Pancreas (tissue), 10 donors: ENCODE measurements at regions not wholly inside any gene's neighbourhood (a gene's known extent, or its start where the extent isn't known, plus 50 kb on each side); places are given as distances from the start of the nearest gene placed in this dataset.
"Not testable (repeated sequence)": the region's sequence is repeated elsewhere in the genome, so short reads cannot be mapped to it uniquely, and the experiment has no call there.

Experiments
- ATAC-seq, 4 donors: fragments of 200-7000 bp; cut with Tn5 transposase; one replicate each; pipeline versions ENCODE4 v1.8.0 to v1.9.1; 2020; ENCODE audit warnings: mild to moderate bottlenecking in 4 of 4, moderate library complexity in 4 of 4
- DNase-seq, 6 donors: peaks; one replicate each; pipeline ENCODE4 v3.0.0-alpha.2; 2020
- FAIRE-seq: peaks from 2 replicates; lab custom pipeline; 2012; peaks lifted over from hg19 to GRCh38; lab: Jason Lieb, UNC
- H3K27ac ChIP-seq, 4 donors: fragments of 200-600 bp; sonication (generic); 1 replicate in 3 of 4; 2 replicates in 1 of 4; pipeline versions ENCODE4 v1.5.0 to v1.8.0; 2020
- H3K27me3 ChIP-seq, 4 donors: fragments of 200-600 bp; one replicate each; pipeline ENCODE4 v1.8.0; 2021
- H3K36me3 ChIP-seq, 3 donors: fragments of 200-600 bp; sonication (generic) in 1 of 3; one replicate each; pipeline versions ENCODE4 v1.5.0 to v1.8.0; 2020 to 2021
- H3K4me1 ChIP-seq, 3 donors: fragments of 200-600 bp; one replicate each; pipeline ENCODE4 v1.8.0; 2021
- H3K4me3 ChIP-seq, 4 donors: fragments of 200-600 bp; sonication (generic) in 2 of 4; one replicate each; pipeline versions ENCODE4 v1.5.0 to v1.8.0; 2020 to 2021
- H3K9me3 ChIP-seq, 4 donors: fragments of 200-600 bp; one replicate each; pipeline ENCODE4 v1.8.0; 2021
- CTCF ChIP-seq, 4 donors: fragments of 200-600 bp; sonication (generic) in 3 of 4; IDR thresholded peaks; one replicate each; pipeline versions ENCODE4 v1.5.0 to v1.8.0; 2021; ENCODE audit warnings: antibody characterized with exemption in 4 of 4
- WGBS, 2 donors: extraction: QIAGEN DNeasy Blood & Tissue Kit; methylation state at CpG; one replicate each; pipeline ENCODE4 v1.1.7; 2013; 5-methylcytosine and 5-hydroxymethylcytosine counted together
- intact Hi-C, 3 donors: fragments of 100-400 bp; cut with DNase I; formaldehyde crosslinking; loops; one replicate each; pipeline versions ENCODE4 v1.11.1 to v1.14.2; 2022
- donor health status: healthy with polysubstance abuse.
- donor health status: DM: no; HTN: no; CAD: no; lungs with moderate emphysema.
- donor health status: DM: no; HTN: no; CAD: no.
- donor health status: control.
- donor health status: control.
- donor health status: Bipolar disorder and iron deficiency.
- donor health status: DM: yes; HTN: yes; CAD: no.
- donor health status: DM: no; HTN: no; CAD: no.
- donor health status: DM: no; HTN: no; CAD: no.
- donor health status: DM: yes; HTN: yes; CAD: no.

GRCh38 chr10:38209332-38209731 lies 115.2 kb downstream of the ZNF37A start:
- intact Hi-C loops: no loop called here
- 35 to 47% methylated on average over 4 of the region's 4 CpGs for WGBS, 2 donors
- FAIRE-seq: no peak

GRCh38 chr10:38209748-38210147 lies 115.6 kb downstream of the ZNF37A start:
- ATAC-seq, DNase-seq, H3K36me3 ChIP-seq, H3K4me3 ChIP-seq, H3K27ac ChIP-seq, FAIRE-seq, H3K27me3 ChIP-seq, H3K4me1 ChIP-seq, intact Hi-C loops, H3K9me3 ChIP-seq: not testable (repeated sequence)

More at GRCh38 chr10:38209332-38209731, 115.2 kb downstream of the ZNF37A start:
- no peaks in the 10 kb centered on the region for H3K4me1 ChIP-seq
- no peaks in the 10 kb centered on the region for H3K36me3 ChIP-seq
- no peak overlapping the region for H3K4me3 ChIP-seq
- no peak for TF ChIP-seq CTCF (IDR thresholded peaks at IDR 0.05)
- ATAC-seq (no peak), DNase-seq (no peak)
- H3K27ac ChIP-seq: no peak overlapping the region
- H3K9me3 ChIP-seq: no peaks in the 10 kb centered on the region
- H3K27me3 ChIP-seq: no peaks in the 10 kb centered on the region

GRCh38 chr10:38212460-38212859 lies 118.3 kb downstream of the ZNF37A start:
- DNase-seq: no peak
- 55 to 61% methylated on average over 1 of the region's 1 CpG for WGBS, 2 donors
- Histone ChIP-seq H3K4me3 (no peak overlapping the region), H3K4me1 (no peaks in the 10 kb centered on the region), H3K27ac (no peak overlapping the region), H3K27me3 (no peaks in the 10 kb centered on the region), H3K36me3 (no peaks in the 10 kb centered on the region), H3K9me3 (no peaks in the 10 kb centered on the region)
- intact Hi-C loops: no loop called here
- no peak for TF ChIP-seq CTCF (IDR thresholded peaks at IDR 0.05)
- ATAC-seq: no peak
- FAIRE-seq: no peak

- no peak for ATAC-seq
- WGBS, 2 donors: 45 to 67% methylated on average over 2 of the region's 2 CpGs
- no peak for TF ChIP-seq CTCF (IDR thresholded peaks at IDR 0.05)
- no peaks in the 10 kb centered on the region for H3K27me3 ChIP-seq
- no peak for FAIRE-seq
- H3K36me3 ChIP-seq: no peaks in the 10 kb centered on the region
- H3K4me3 ChIP-seq: no peak overlapping the region
- no peaks in the 10 kb centered on the region for H3K4me1 ChIP-seq
- intact Hi-C loops: no loop called here
- no peak for DNase-seq
- H3K27ac ChIP-seq: no peak overlapping the region
- no peaks in the 10 kb centered on the region for H3K9me3 ChIP-seq
Measured at GRCh38 chr10:38226385-38226784, 132.2 kb downstream of the ZNF37A start.

- ATAC-seq: no peak
- 81 to 88% methylated on average over 2 of the region's 2 CpGs for WGBS, 2 donors
- TF ChIP-seq CTCF (IDR thresholded peaks at IDR 0.05): no peak
- intact Hi-C loops: no loop called here
- Histone ChIP-seq H3K4me1 (no peaks in the 10 kb centered on the region), H3K4me3 (no peak overlapping the region), H3K27ac (no peak overlapping the region), H3K36me3 (no peaks in the 10 kb centered on the region), H3K9me3 (no peaks in the 10 kb centered on the region), H3K27me3 (no peaks in the 10 kb centered on the region)
- no peak for DNase-seq
- FAIRE-seq: no peak
Measured at GRCh38 chr10:38228394-38228793, 134.3 kb downstream of the ZNF37A start.

GRCh38 chr10:38238479-38238878 lies 144.3 kb downstream of the ZNF37A start:
- not testable (repeated sequence) for FAIRE-seq, DNase-seq, H3K4me1 ChIP-seq

GRCh38 chr10:38242061-38242649 lies 148.0 kb downstream of the ZNF37A start:
- H3K27ac ChIP-seq, H3K27me3 ChIP-seq, DNase-seq, FAIRE-seq, H3K4me1 ChIP-seq, ATAC-seq, H3K9me3 ChIP-seq, intact Hi-C loops, H3K4me3 ChIP-seq, H3K36me3 ChIP-seq: not testable (repeated sequence)
- 19 to 29% methylated on average over 2 of the region's 2 CpGs for WGBS, 2 donors

More at GRCh38 chr10:38238479-38238878, 144.3 kb downstream of the ZNF37A start:
- WGBS, 2 donors: 40 to 47% methylated on average over 2 of the region's 2 CpGs
- H3K27ac ChIP-seq, H3K9me3 ChIP-seq, H3K27me3 ChIP-seq, ATAC-seq, intact Hi-C loops, H3K36me3 ChIP-seq, H3K4me3 ChIP-seq: not testable (repeated sequence)

GRCh38 chr10:38248113-38248512 lies 154.0 kb downstream of the ZNF37A start:
- H3K36me3 ChIP-seq, H3K27me3 ChIP-seq, DNase-seq, H3K9me3 ChIP-seq, FAIRE-seq, H3K27ac ChIP-seq, H3K4me3 ChIP-seq, H3K4me1 ChIP-seq, ATAC-seq, intact Hi-C loops: not testable (repeated sequence)
- 20 to 21% methylated on average over 1 of the region's 1 CpG for WGBS, 2 donors

- intact Hi-C loops, ATAC-seq, H3K36me3 ChIP-seq, DNase-seq, H3K27me3 ChIP-seq, H3K9me3 ChIP-seq, H3K4me3 ChIP-seq, H3K4me1 ChIP-seq, FAIRE-seq, H3K27ac ChIP-seq: not testable (repeated sequence)
- WGBS, 2 donors: 25 to 31% methylated on average over 3 to 4 of the region's 6 CpGs
Measured at GRCh38 chr10:38252551-38252950, 158.4 kb downstream of the ZNF37A start.
